ENCODE measurements at regions not wholly inside any gene's neighbourhood (a gene's known extent, or its start where the extent isn't known, plus 50 kb on each side); places are given as distances from the start of the nearest gene placed in this dataset.

- no peak for DNase-seq
- no peak overlapping the region for H3K27ac ChIP-seq
- H3K4me3 ChIP-seq: no peak overlapping the region
- H3K4me1 ChIP-seq: no peaks in the 10 kb centered on the region
- WGBS, 2 donors: 85 to 88% methylated on average over 9 of the region's 9 CpGs
- intact Hi-C loops (cut with DNase I; ENCODE audit: low total_unique reads): no loop called here
- H3K36me3 ChIP-seq (ENCODE audit: low read depth, missing control alignments): no peaks in the 10 kb centered on the region
- no peaks in the 10 kb centered on the region for H3K27me3 ChIP-seq
- TF ChIP-seq, protein P1, sequence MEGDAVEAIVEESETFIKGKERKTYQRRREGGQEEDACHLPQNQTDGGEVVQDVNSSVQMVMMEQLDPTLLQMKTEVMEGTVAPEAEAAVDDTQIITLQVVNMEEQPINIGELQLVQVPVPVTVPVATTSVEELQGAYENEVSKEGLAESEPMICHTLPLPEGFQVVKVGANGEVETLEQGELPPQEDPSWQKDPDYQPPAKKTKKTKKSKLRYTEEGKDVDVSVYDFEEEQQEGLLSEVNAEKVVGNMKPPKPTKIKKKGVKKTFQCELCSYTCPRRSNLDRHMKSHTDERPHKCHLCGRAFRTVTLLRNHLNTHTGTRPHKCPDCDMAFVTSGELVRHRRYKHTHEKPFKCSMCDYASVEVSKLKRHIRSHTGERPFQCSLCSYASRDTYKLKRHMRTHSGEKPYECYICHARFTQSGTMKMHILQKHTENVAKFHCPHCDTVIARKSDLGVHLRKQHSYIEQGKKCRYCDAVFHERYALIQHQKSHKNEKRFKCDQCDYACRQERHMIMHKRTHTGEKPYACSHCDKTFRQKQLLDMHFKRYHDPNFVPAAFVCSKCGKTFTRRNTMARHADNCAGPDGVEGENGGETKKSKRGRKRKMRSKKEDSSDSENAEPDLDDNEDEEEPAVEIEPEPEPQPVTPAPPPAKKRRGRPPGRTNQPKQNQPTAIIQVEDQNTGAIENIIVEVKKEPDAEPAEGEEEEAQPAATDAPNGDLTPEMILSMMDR (IDR thresholded peaks at IDR 0.05): no peak
- no peak for TF ChIP-seq POLR2A (IDR thresholded peaks at IDR 0.05)
- no peaks in the 10 kb centered on the region for H3K9me3 ChIP-seq
Measured at GRCh38 chr5:18088020-18088579, 453.8 kb downstream of the TAF11L14 start.

DNA sequence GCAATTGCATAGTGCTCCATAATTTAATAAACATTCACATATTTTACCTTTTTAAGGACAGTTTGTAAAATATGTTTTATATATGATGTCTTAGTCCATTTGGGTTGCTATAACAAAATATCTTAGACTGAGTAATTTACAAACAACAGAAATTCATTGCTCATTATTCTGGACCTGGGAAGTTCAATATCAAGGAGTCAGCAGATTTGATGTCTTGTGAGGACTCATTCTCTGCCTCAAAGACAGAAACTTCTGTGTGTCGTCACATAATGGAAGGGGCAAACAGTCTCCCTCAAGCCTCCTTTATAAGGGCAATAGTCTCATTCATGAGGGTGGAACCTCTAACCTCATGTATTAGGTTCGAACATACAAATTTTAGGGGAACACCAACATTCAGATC is 455.9 kb downstream of the TAF11L14 start:
- no peaks in the 10 kb centered on the region for H3K9me3 ChIP-seq
- no peak overlapping the region for H3K27ac ChIP-seq
- intact Hi-C loops (cut with DNase I; ENCODE audit: low total_unique reads): no loop called here
- DNase-seq: no peak
- no peaks in the 10 kb centered on the region for H3K4me1 ChIP-seq
- 91 to 92% methylated on average over 2 of the region's 2 CpGs for WGBS, 2 donors
- H3K27me3 ChIP-seq: no peaks in the 10 kb centered on the region
- TF ChIP-seq POLR2A (IDR thresholded peaks at IDR 0.05): no peak
- TF ChIP-seq, protein P1 (IDR thresholded peaks at IDR 0.05): no peak
- no peaks in the 10 kb centered on the region for H3K36me3 ChIP-seq (ENCODE audit: low read depth, missing control alignments)
- H3K4me3 ChIP-seq: no peak overlapping the region

DNA sequence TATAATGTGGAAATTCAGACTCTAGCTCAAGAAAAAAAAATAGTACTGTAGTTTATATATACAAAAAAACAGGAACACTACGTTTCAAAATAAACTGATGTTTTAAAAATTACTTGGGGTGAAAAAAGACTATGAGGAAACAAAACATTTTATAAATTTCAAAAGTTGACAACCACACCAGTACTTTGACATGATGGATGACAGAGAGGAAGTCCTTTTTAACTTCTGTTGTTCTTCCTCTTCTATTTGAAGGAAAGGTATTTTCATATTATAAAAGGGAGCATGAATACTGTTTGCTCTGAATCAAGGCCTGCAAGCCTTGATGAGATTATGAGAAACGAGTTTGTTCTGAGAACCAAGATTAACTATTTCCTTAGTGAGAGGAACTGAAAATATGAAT is 456.9 kb downstream of the TAF11L14 start:
- DNase-seq: no peak
- Histone ChIP-seq H3K9me3 (no peaks in the 10 kb centered on the region), H3K4me3 (no peak overlapping the region), H3K4me1 (no peaks in the 10 kb centered on the region), H3K36me3 (ENCODE audit: low read depth, missing control alignments) (no peaks in the 10 kb centered on the region), H3K27me3 (no peaks in the 10 kb centered on the region), H3K27ac (no peak overlapping the region)
- intact Hi-C loops (cut with DNase I; ENCODE audit: low total_unique reads): no loop called here
- WGBS, 2 donors: 41 to 45% methylated on average over 2 of the region's 2 CpGs
- TF ChIP-seq POLR2A (IDR thresholded peaks at IDR 0.05): no peak
- TF ChIP-seq, protein P1 (IDR thresholded peaks at IDR 0.05): no peak

DNA sequence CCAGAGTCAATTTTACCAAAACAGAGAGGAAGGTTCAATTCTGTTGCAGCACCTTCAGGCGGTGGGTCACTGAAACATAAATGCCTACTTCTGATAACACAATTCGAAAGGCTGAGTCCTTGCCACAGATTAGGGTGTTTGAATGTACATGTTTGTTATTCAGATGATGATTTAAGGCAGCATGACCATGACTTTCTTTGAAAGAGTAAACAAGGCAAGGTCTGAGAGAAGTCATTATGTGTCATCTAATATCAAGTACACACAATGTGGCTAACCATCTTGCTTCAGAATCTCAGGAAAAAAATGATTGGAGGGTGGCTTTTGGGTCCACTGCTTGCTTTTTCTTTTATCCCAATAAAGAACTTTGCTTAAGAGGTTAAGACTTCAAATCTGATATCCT is 457.5 kb downstream of the TAF11L14 start:
- Histone ChIP-seq H3K4me1 (no peaks in the 10 kb centered on the region), H3K4me3 (no peak overlapping the region), H3K27ac (no peak overlapping the region), H3K36me3 (ENCODE audit: low read depth, missing control alignments) (no peaks in the 10 kb centered on the region), H3K9me3 (no peaks in the 10 kb centered on the region), H3K27me3 (no peaks in the 10 kb centered on the region)
- DNase-seq: no peak
- intact Hi-C loops (cut with DNase I; ENCODE audit: low total_unique reads): no loop called here
- 79 to 87% methylated on average over 2 of the region's 2 CpGs for WGBS, 2 donors
- TF ChIP-seq POLR2A (IDR thresholded peaks at IDR 0.05): no peak
- TF ChIP-seq, protein P1 (IDR thresholded peaks at IDR 0.05): no peak

GRCh38 chr5:18095061-18095460 is 460.8 kb downstream of the TAF11L14 start:
- no peak for TF ChIP-seq POLR2A (IDR thresholded peaks at IDR 0.05)
- TF ChIP-seq, protein P1 (IDR thresholded peaks at IDR 0.05): no peak
- H3K9me3 ChIP-seq: no peaks in the 10 kb centered on the region
- intact Hi-C loops (cut with DNase I; ENCODE audit: low total_unique reads): no loop called here
- H3K4me3 ChIP-seq: no peak overlapping the region
- no peaks in the 10 kb centered on the region for H3K36me3 ChIP-seq (ENCODE audit: low read depth, missing control alignments)
- no peak overlapping the region for H3K27ac ChIP-seq
- WGBS, 2 donors: 89 to 96% methylated on average over 2 of the region's 2 CpGs
- no peak for DNase-seq
- no peaks in the 10 kb centered on the region for H3K27me3 ChIP-seq
- H3K4me1 ChIP-seq: no peaks in the 10 kb centered on the region
